Left ventricle myocardium inferior (tissue), 1 donor: ENCODE measurements at regions not wholly inside any gene's neighbourhood (a gene's known extent, or its start where the extent isn't known, plus 50 kb on each side); places are given as distances from the start of the nearest gene placed in this dataset.

Source experiments
- DNase-seq: peaks from one replicate; pipeline ENCODE4 v3.0.0-alpha.2; 2020
- H3K27ac ChIP-seq: fragments of 200-600 bp; replicated peaks from 2 replicates; pipeline ENCODE4 v1.8.0; 2021
- H3K27me3 ChIP-seq: fragments of 200-600 bp; 2 replicates; pipeline ENCODE4 v1.8.0; 2021; ENCODE audit warnings: low read depth
- H3K36me3 ChIP-seq: fragments of 200-600 bp; 2 replicates; pipeline ENCODE4 v1.8.0; 2021
- H3K4me1 ChIP-seq: fragments of 200-600 bp; 2 replicates; pipeline ENCODE4 v1.8.0; 2021
- H3K4me3 ChIP-seq: fragments of 200-600 bp; 2 replicates; pipeline ENCODE4 v1.8.0; 2021; ENCODE audit warnings: mild to moderate bottlenecking, moderate library complexity
- H3K9me3 ChIP-seq: fragments of 200-600 bp; replicated peaks from 2 replicates; pipeline ENCODE4 v1.8.0; 2021
- CTCF ChIP-seq: fragments of 200-600 bp; IDR thresholded peaks from 2 replicates; pipeline ENCODE4 v1.8.0; 2021; ENCODE audit warnings: antibody characterized with exemption, mild to moderate bottlenecking, borderline replicate concordance
- intact Hi-C: fragments of 100-400 bp; cut with micrococcal nuclease; formaldehyde crosslinking; loops from one replicate; pipeline ENCODE4 v1.11.0; 2022
- donor health status: DM: no; HTN: yes; CAD: no; lungs with severe emphysema.

GRCh38 chr5:92890841-92891244, 690.2 kb downstream of the NR2F1-AS1 start:
- H3K27ac ChIP-seq, result no peak overlapping the region
- intact Hi-C loops, result no loop called here
- H3K27me3 ChIP-seq, result no peaks in the 10 kb centered on the region
- no peaks in the 10 kb centered on the region for H3K4me1 ChIP-seq
- DNase-seq, result no peak
- peaks cover 10% of the 10 kb centered on the region for H3K9me3 ChIP-seq
- H3K4me3 ChIP-seq, result no peak overlapping the region
- TF ChIP-seq CTCF, result no peak
- H3K36me3 ChIP-seq, result no peaks in the 10 kb centered on the region

GRCh38 chr5:92889140-92889539, 691.9 kb downstream of the NR2F1-AS1 start:
- Histone ChIP-seq H3K9me3 (peaks cover 10% of the 10 kb centered on the region), H3K27me3 (no peaks in the 10 kb centered on the region), H3K4me3 (no peak overlapping the region), H3K4me1 (no peaks in the 10 kb centered on the region), H3K27ac (no peak overlapping the region), H3K36me3 (no peaks in the 10 kb centered on the region)
- intact Hi-C loops, result no loop called here
- no peak for TF ChIP-seq CTCF
- DNase-seq, result no peak

- intact Hi-C loops, result no loop called here
- Histone ChIP-seq H3K4me1 (no peaks in the 10 kb centered on the region), H3K4me3 (no peak overlapping the region), H3K9me3 (peaks cover 10% of the 10 kb centered on the region), H3K27me3 (no peaks in the 10 kb centered on the region), H3K36me3 (no peaks in the 10 kb centered on the region), H3K27ac (no peak overlapping the region)
- TF ChIP-seq CTCF, result no peak
- no peak for DNase-seq
Measured at GRCh38 chr5:92887254-92887653, 693.8 kb downstream of the NR2F1-AS1 start.

DNA sequence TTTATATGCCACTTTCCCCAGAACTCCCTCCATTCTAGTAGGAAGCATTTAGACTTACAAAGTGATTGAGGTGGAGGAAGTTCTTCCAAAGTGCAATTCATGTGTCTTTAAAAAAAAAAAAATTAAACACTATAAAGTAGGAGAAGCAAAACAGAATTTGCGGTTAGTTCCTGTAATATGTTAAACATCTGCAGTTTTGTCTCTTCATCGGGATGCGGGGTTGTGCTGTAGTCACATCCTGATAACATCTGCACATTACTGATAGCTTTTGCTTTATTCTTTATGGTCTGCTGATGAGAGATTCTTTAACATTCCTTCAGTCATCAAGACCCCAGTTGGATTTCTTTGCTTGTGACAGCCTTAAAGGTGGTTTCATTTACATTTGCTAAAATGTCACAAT, 694.3 kb downstream of the NR2F1-AS1 start:
- Histone ChIP-seq H3K27me3 (no peaks in the 10 kb centered on the region), H3K4me1 (no peaks in the 10 kb centered on the region), H3K4me3 (no peak overlapping the region), H3K9me3 (peaks cover 10% of the 10 kb centered on the region), H3K36me3 (no peaks in the 10 kb centered on the region), H3K27ac (no peak overlapping the region)
- intact Hi-C loops, result no loop called here
- DNase-seq, result no peak
- TF ChIP-seq CTCF, result no peak

GRCh38 chr5:92885950-92886349, 695.1 kb downstream of the NR2F1-AS1 start:
- no peaks in the 10 kb centered on the region for H3K4me1 ChIP-seq
- TF ChIP-seq CTCF, result no peak
- no peaks in the 10 kb centered on the region for H3K27me3 ChIP-seq
- intact Hi-C loops, result no loop called here
- no peak overlapping the region for H3K27ac ChIP-seq
- no peaks in the 10 kb centered on the region for H3K36me3 ChIP-seq
- no peak for DNase-seq
- H3K9me3 ChIP-seq, result peaks cover 10% of the 10 kb centered on the region
- H3K4me3 ChIP-seq, result no peak overlapping the region

GRCh38 chr5:92884469-92884868, 696.5 kb downstream of the NR2F1-AS1 start:
- Histone ChIP-seq H3K9me3 (peaks cover 4% of the 10 kb centered on the region), H3K4me1 (no peaks in the 10 kb centered on the region), H3K36me3 (no peaks in the 10 kb centered on the region), H3K27ac (no peak overlapping the region), H3K4me3 (no peak overlapping the region), H3K27me3 (no peaks in the 10 kb centered on the region)
- no peak for DNase-seq
- intact Hi-C loops, result no loop called here
- no peak for TF ChIP-seq CTCF
